ENCODE measurements at regions not wholly inside any gene's neighbourhood (a gene's known extent, or its start where the extent isn't known, plus 50 kb on each side); places are given as distances from the start of the nearest gene placed in this dataset.

- intact Hi-C loops (cut with DNase I), result no loop called here
- no peak overlapping the region for H3K27ac ChIP-seq (ENCODE audit: low read length)
- ATAC-seq, result no peak
- peaks cover 3% of the 10 kb centered on the region for H3K27me3 ChIP-seq (ENCODE audit: control insufficient read depth, insufficient read depth)
- H3K4me3 ChIP-seq (ENCODE audit: low read length), result no peak overlapping the region
- WGBS, result 50% methylated on average over 2 of the region's 2 CpGs
- H3K9me3 ChIP-seq (ENCODE audit: control insufficient read depth, low read length), result no peaks in the 10 kb centered on the region
- DNase-seq, result no peak
- H3K4me1 ChIP-seq (ENCODE audit: control insufficient read depth, insufficient read depth, low read length), result no peaks in the 10 kb centered on the region
These were observed 111.2 kb upstream of the IRX6 start for GRCh38 chr16:55212791-55213190.

DNA sequence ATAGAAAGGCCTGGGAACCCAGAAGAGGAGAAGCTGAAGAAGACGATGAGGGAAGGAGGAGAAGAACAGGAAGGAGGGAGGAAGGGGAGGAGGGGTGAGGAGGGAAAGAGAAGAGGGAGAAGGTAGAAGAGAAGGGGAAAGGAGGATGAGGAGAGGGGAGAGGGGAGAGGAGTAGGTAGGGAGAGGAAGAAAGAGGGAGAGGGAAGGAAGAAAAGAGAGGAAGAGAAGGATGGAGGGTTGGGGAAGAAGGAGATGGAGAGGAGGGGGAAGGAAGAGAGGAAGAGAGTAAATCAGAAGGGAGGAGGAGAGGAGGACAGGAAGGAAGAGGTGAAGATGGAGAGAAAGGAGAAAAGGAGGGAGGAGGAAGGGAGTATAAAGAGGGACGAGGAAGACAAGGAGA is 109.6 kb upstream of the IRX6 start:
- H3K27ac ChIP-seq (ENCODE audit: low read length), result no peak overlapping the region

GRCh38 chr16:55214974-55215494 is 109.0 kb upstream of the IRX6 start:
- no peak for ATAC-seq
- H3K27me3 ChIP-seq (ENCODE audit: control insufficient read depth, insufficient read depth), result peaks cover 5% of the 10 kb centered on the region
- intact Hi-C loops (cut with DNase I), result no loop called here
- WGBS, result 71% methylated on average over 5 of the region's 5 CpGs
- H3K4me3 ChIP-seq (ENCODE audit: low read length), result no peak overlapping the region
- H3K9me3 ChIP-seq (ENCODE audit: control insufficient read depth, low read length), result no peaks in the 10 kb centered on the region
- no peak overlapping the region for H3K27ac ChIP-seq (ENCODE audit: low read length)
- no peaks in the 10 kb centered on the region for H3K4me1 ChIP-seq (ENCODE audit: control insufficient read depth, insufficient read depth, low read length)
- DNase-seq, result no peak

More for the DNA sequence above, 109.6 kb upstream of the IRX6 start:
- intact Hi-C loops (cut with DNase I), result no loop called here
- no peaks in the 10 kb centered on the region for H3K9me3 ChIP-seq (ENCODE audit: control insufficient read depth, low read length)
- ATAC-seq (no peak), DNase-seq (no peak)
- 31% methylated on average over 2 of the region's 2 CpGs for WGBS
- no peaks in the 10 kb centered on the region for H3K4me1 ChIP-seq (ENCODE audit: control insufficient read depth, insufficient read depth, low read length)
- peaks cover 3% of the 10 kb centered on the region for H3K27me3 ChIP-seq (ENCODE audit: control insufficient read depth, insufficient read depth)
- H3K4me3 ChIP-seq (ENCODE audit: low read length), result no peak overlapping the region

- Histone ChIP-seq H3K27ac (ENCODE audit: low read length) (no peak overlapping the region), H3K9me3 (ENCODE audit: control insufficient read depth, low read length) (no peaks in the 10 kb centered on the region), H3K4me1 (ENCODE audit: control insufficient read depth, insufficient read depth, low read length) (no peaks in the 10 kb centered on the region), H3K4me3 (ENCODE audit: low read length) (no peak overlapping the region), H3K27me3 (ENCODE audit: control insufficient read depth, insufficient read depth) (peaks cover 5% of the 10 kb centered on the region)
- intact Hi-C loops (cut with DNase I), result no loop called here
- DNase-seq, result no peak
- no peak for ATAC-seq
- 94% methylated on average over 2 of the region's 2 CpGs for WGBS
These were observed 106.6 kb upstream of the IRX6 start for GRCh38 chr16:55217392-55217791.

DNA sequence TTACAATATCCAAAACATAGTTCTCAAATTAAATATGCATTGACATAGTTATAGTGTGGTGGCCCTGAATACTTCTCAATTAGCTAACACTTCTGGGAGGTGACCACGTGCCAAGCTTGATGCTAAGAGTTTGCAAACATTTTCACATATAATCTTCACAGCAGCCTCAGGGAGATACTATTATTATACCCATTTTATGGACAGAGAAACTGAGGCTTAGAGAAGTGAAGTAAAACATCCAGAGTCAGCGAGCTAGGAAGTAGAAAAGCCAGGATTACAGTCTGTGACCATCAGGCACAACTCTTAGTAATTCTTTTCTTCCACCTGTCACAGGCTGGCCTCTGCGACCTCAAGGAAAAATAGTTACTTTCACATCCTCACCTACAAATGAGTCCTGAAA is 102.2 kb upstream of the IRX6 start:
- no peak overlapping the region for H3K27ac ChIP-seq (ENCODE audit: low read length)
- no peaks in the 10 kb centered on the region for H3K4me1 ChIP-seq (ENCODE audit: control insufficient read depth, insufficient read depth, low read length)
- intact Hi-C loops (cut with DNase I), result no loop called here
- ATAC-seq, result no peak
- no peak for DNase-seq
- H3K4me3 ChIP-seq (ENCODE audit: low read length), result no peak overlapping the region
- no peaks in the 10 kb centered on the region for H3K9me3 ChIP-seq (ENCODE audit: control insufficient read depth, low read length)
- 75% methylated on average over 3 of the region's 3 CpGs for WGBS
- H3K27me3 ChIP-seq (ENCODE audit: control insufficient read depth, insufficient read depth), result peaks cover 5% of the 10 kb centered on the region

DNA sequence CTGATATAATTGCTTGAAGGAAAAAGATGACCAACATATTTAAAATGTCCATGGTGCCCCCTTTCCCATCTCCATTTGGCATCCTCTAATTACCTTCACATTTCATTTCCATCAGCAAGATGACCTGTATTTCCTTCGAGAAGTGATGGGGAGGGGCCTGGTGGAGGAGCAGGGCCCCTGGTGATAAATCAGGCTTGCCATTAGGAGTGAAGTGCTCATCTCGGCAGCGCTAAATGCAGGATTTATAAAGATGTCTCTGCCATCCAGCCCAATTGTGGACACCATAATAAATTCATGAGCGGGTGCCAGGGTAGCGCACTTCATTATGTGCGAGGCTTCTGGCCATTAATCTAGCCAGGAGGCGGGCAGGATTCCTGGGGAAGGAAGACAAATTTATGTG is 101.5 kb upstream of the IRX6 start:
- no peak overlapping the region for H3K27ac ChIP-seq (ENCODE audit: low read length)
- intact Hi-C loops (cut with DNase I), result no loop called here
- H3K4me3 ChIP-seq (ENCODE audit: low read length), result no peak overlapping the region
- ATAC-seq, result no peak
- H3K4me1 ChIP-seq (ENCODE audit: control insufficient read depth, insufficient read depth, low read length), result no peaks in the 10 kb centered on the region
- no peaks in the 10 kb centered on the region for H3K9me3 ChIP-seq (ENCODE audit: control insufficient read depth, low read length)
- no peak for DNase-seq
- peaks cover 2% of the 10 kb centered on the region for H3K27me3 ChIP-seq (ENCODE audit: control insufficient read depth, insufficient read depth)
- 66% methylated on average over 7 of the region's 7 CpGs for WGBS

DNA sequence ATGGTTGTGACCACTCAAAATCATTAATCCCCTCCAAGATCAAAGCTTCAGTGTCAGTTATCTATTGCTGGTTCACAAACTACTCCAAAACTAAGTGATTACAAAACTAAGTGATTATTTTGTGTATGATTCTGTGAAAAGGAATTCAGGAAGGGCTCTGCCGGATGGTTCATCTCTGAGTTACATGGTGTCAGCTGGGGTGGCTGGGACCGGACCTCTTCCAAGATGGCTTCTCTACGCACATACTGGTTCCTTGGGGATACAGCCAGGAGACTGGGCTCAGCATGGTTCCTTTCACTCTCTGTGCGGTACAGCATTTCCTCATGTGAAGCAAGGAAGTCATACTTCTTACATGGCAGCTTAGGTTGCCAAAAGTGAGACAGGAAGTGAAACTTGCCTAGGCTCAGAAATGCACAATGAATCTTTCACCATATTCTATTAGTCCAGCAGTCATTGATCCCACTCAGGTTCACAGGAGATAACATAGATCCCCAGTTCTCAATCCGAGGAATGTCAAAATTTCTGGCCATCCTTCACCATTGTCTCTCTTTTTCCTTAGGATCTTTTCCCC is 97.9 kb upstream of the IRX6 start:
- no peaks in the 10 kb centered on the region for H3K27me3 ChIP-seq (ENCODE audit: control insufficient read depth, insufficient read depth)
- H3K4me3 ChIP-seq (ENCODE audit: low read length), result no peak overlapping the region
- H3K27ac ChIP-seq (ENCODE audit: low read length), result no peak overlapping the region
- DNase-seq (no peak), ATAC-seq (no peak)
- H3K9me3 ChIP-seq (ENCODE audit: control insufficient read depth, low read length), result no peaks in the 10 kb centered on the region
- intact Hi-C loops (cut with DNase I), result no loop called here
- H3K4me1 ChIP-seq (ENCODE audit: control insufficient read depth, insufficient read depth, low read length), result no peaks in the 10 kb centered on the region
- WGBS, result 80% methylated on average over 5 of the region's 5 CpGs

- no peak for ATAC-seq
- intact Hi-C loops (cut with DNase I), result no loop called here
- DNase-seq, result no peak
- no peak overlapping the region for H3K4me3 ChIP-seq (ENCODE audit: low read length)
- no peaks in the 10 kb centered on the region for H3K9me3 ChIP-seq (ENCODE audit: control insufficient read depth, low read length)
- H3K27ac ChIP-seq (ENCODE audit: low read length), result no peak overlapping the region
- no peaks in the 10 kb centered on the region for H3K27me3 ChIP-seq (ENCODE audit: control insufficient read depth, insufficient read depth)
- 75% methylated on average over 7 of the region's 7 CpGs for WGBS
- H3K4me1 ChIP-seq (ENCODE audit: control insufficient read depth, insufficient read depth, low read length), result no peaks in the 10 kb centered on the region
These were observed 91.2 kb upstream of the IRX6 start for GRCh38 chr16:55232822-55233221.

GRCh38 chr16:55233464-55233863 is 90.5 kb upstream of the IRX6 start:
- intact Hi-C loops (cut with DNase I), result no loop called here
- Histone ChIP-seq H3K4me1 (ENCODE audit: control insufficient read depth, insufficient read depth, low read length) (no peaks in the 10 kb centered on the region), H3K9me3 (ENCODE audit: control insufficient read depth, low read length) (no peaks in the 10 kb centered on the region), H3K4me3 (ENCODE audit: low read length) (no peak overlapping the region), H3K27ac (ENCODE audit: low read length) (no peak overlapping the region), H3K27me3 (ENCODE audit: control insufficient read depth, insufficient read depth) (no peaks in the 10 kb centered on the region)
- WGBS, result 22% methylated on average over 1 of the region's 1 CpG
- DNase-seq, result no peak
- ATAC-seq, result no peak

GRCh38 chr16:55236655-55237054 is 87.3 kb upstream of the IRX6 start:
- Histone ChIP-seq H3K4me3 (ENCODE audit: low read length) (no peak overlapping the region), H3K9me3 (ENCODE audit: control insufficient read depth, low read length) (no peaks in the 10 kb centered on the region), H3K4me1 (ENCODE audit: control insufficient read depth, insufficient read depth, low read length) (no peaks in the 10 kb centered on the region), H3K27me3 (ENCODE audit: control insufficient read depth, insufficient read depth) (no peaks in the 10 kb centered on the region), H3K27ac (ENCODE audit: low read length) (no peak overlapping the region)
- ATAC-seq (no peak), DNase-seq (no peak)
- intact Hi-C loops (cut with DNase I), result no loop called here
- 65% methylated on average over 5 of the region's 5 CpGs for WGBS

GRCh38 chr16:55239723-55240122 is 84.3 kb upstream of the IRX6 start:
- ATAC-seq (no peak), DNase-seq (no peak)
- intact Hi-C loops (cut with DNase I), result no loop called here
- Histone ChIP-seq H3K9me3 (ENCODE audit: control insufficient read depth, low read length) (no peaks in the 10 kb centered on the region), H3K27me3 (ENCODE audit: control insufficient read depth, insufficient read depth) (peaks cover 3% of the 10 kb centered on the region), H3K4me3 (ENCODE audit: low read length) (no peak overlapping the region), H3K4me1 (ENCODE audit: control insufficient read depth, insufficient read depth, low read length) (no peaks in the 10 kb centered on the region), H3K27ac (ENCODE audit: low read length) (no peak overlapping the region)

DNA sequence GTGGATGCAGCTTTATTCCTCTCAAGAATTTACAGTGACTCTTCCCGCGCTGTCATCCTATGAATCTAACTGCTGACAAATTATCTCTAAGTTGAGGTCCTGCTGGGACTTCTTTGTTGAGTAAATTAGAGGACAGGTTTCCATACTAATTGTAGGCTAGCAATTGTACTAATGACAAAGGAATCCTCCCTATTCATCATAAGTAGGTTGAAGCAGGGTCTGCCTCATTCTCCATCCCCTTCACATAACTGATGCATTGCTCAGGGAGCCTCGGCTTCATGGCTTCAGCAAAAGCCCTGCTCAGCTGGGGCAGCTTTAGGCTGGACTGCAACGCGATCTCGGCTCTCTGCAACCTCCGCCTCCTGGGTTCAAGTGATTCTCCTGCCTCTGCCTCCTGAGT is 83.1 kb upstream of the IRX6 start:
- Histone ChIP-seq H3K27ac (ENCODE audit: low read length) (no peak overlapping the region), H3K4me3 (ENCODE audit: low read length) (no peak overlapping the region), H3K9me3 (ENCODE audit: control insufficient read depth, low read length) (no peaks in the 10 kb centered on the region), H3K4me1 (ENCODE audit: control insufficient read depth, insufficient read depth, low read length) (no peaks in the 10 kb centered on the region), H3K27me3 (ENCODE audit: control insufficient read depth, insufficient read depth) (peaks cover 3% of the 10 kb centered on the region)
- DNase-seq (no peak), ATAC-seq (no peak)
- intact Hi-C loops (cut with DNase I), result no loop called here
- WGBS, result 81% methylated on average over 7 of the region's 7 CpGs
